RWPE1 (cell line): ENCODE measurements at regions not wholly inside any gene's neighbourhood (a gene's known extent, or its start where the extent isn't known, plus 50 kb on each side); places are given as distances from the start of the nearest gene placed in this dataset.
"Not testable (repeated sequence)": the region's sequence is repeated elsewhere in the genome, so short reads cannot be mapped to it uniquely, and the experiment has no call there.

ENCODE experiments used
- CTCF ChIA-PET: fragments of 350-600 bp; sonication (Branson Sonifier 250); formaldehyde crosslinking; extraction: SDS; loops from one replicate; lab custom pipeline; 2021; lab: Yijun Ruan, JAX
- POLR2A ChIA-PET: fragments of 400-600 bp; formaldehyde crosslinking; extraction: SDS; loops from one replicate; lab custom pipeline; 2020; ENCODE audit warnings: antibody characterized with exemption; ENCODE audit not compliant: low non-redundant PET; lab: Yijun Ruan, JAX
- DNase-seq: peaks from one replicate; pipeline ENCODE4 v3.0.0; 2012; ENCODE audit warnings: low spot score
- H3K27ac ChIP-seq: fragments of 450-650 bp; 2 replicates; pipeline ENCODE4 v1.5.1; 2017
- CTCF ChIP-seq: fragments of 450-650 bp; conservative IDR thresholded peaks from 2 replicates; pipeline ENCODE4 v1.5.1; 2017; ENCODE audit warnings: low read depth, mild to moderate bottlenecking

DNA sequence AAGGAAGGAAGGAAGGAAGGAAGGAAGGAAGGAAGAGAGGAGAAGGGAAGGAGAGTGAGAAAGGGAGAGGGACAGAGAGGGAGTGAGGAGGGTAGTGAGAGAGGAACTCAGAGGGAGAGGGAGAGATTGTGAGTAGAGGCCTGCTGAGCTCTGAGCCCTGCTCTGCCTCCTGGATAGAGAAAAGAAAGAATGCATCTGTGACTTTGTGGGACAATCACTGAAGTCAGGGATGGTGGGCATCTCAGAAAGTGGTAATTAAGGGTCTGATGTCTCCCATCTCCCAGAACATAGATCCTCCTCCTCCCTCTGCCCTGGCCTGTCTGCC is 142.9 kb upstream of the BANK1 start:
- DNase-seq, result no peak
- POLR2A ChIA-PET, result no interaction called here
- no peak for TF ChIP-seq CTCF
- CTCF ChIA-PET, result no interaction called here
- no peak overlapping the region for H3K27ac ChIP-seq

DNA sequence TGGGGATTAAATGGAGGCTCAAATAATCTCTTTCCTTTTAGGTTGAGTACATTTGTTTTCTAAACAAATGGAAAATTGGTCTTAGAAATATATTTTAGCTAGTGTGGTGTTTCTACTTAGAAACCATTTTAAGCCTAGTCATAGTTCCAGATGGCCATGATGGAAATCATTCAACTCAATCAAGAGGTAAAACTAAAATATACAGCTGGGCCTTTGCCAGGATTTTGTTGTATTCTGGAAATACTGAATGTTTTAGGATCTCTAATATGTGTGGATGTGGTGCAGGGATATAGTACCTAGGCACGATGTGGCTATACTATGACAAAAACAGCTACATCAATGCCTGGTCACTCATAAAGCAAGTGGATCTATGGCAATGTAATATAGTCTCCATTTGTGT is 146.0 kb upstream of the BANK1 start:
- POLR2A ChIA-PET, result no interaction called here
- TF ChIP-seq CTCF, result no peak
- CTCF ChIA-PET, result interaction anchor here (1.0 kb wide), 1 partner anchor 80 kb away, joined by 5 read pairs; no protein-coding TSS in a partner anchor
- DNase-seq, result no peak
- no peak overlapping the region for H3K27ac ChIP-seq

- TF ChIP-seq CTCF, result no peak
- ChIA-PET CTCF (interaction anchor here (0.6 kb wide), 3 partner anchors 21 to 190 kb away, joined by 3 to 4 read pairs (median 3); no protein-coding TSS in a partner anchor), POLR2A (no interaction called here)
- H3K27ac ChIP-seq, result no peak overlapping the region
- DNase-seq, result peak; percentile 64
These were observed 147.2 kb upstream of the BANK1 start for GRCh38 chr4:101643186-101643837.

DNA sequence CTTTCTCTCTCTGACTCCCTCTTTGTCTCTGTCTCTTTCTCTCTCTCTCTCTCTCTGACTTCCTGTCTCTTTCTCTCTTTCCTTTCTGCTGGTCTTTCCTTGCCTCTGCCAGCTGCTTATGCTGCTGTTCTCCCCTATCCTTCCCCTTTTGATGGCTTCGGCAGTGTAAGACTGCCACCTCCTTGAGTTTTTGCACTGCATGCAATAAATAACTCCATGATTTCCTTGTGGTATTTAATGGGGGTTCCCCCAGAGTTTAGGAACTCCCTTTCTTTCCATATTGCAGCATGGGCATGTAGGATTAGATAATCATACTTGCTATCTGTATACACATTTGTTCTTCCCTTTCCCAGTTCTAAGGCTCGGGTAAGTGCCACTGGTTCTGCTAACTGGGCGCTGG is 157.8 kb upstream of the BANK1 start:
- DNase-seq, H3K27ac ChIP-seq, POLR2A ChIA-PET, CTCF ChIA-PET: not testable (repeated sequence)

DNA sequence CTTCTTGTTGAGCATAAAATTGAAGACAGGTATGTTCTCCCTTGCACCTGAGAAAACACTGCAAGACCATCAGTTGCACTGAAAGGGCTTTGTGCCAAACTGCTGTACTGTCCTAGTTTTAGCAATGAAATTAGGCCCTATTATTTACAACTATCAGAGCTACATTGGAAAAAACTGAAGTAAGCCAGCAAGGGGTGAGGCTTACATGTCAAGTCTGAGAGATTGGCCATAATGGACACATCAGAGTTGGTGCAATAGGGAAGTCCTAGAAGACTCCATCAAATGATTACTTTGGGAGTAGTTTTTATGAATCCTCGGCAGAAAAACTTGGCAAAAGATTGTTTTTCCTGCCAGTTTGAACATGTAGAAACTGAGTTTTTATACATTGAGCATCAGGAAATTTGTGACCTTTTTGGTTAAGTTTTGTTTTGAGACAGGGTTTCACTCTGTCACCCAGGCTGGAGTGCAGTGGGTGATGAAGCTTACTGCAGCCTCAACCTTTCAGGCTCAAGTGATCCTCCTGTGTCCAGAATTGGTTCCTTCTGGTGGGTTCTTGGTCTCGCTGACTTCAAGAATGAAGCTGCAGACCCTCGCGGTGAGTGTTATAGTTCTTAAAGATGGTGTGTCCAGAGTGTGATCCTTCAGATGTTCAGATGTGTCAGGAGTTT is 160.1 kb upstream of the BANK1 start:
- H3K27ac ChIP-seq, result no peak overlapping the region
- ChIA-PET CTCF (interaction anchor here (0.7 kb wide), 1 partner anchor 569 kb away, joined by 3 read pairs; no protein-coding TSS in a partner anchor), POLR2A (no interaction called here)
- no peak for TF ChIP-seq CTCF
- DNase-seq, result no peak

DNA sequence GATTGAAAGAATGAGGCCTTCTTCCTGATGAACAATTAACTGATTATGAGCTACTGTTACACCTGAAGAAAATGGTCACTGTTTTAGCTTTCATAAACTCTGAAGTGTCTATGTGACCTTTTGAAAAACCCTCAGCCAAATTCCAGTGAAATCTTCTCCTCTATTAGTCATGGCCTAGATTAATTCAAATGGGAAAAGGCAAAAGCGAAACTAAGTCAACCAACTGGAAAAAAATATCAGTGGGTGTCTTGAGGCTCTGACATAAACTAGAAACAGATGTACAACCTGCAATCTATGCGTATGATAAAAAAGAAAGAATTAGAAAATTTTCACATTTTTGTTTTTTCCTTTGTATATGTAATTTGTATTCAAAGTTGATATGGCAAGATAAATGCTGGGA is 169.4 kb upstream of the BANK1 start:
- no peak overlapping the region for H3K27ac ChIP-seq
- TF ChIP-seq CTCF, result no peak
- no peak for DNase-seq
- POLR2A ChIA-PET, result no interaction called here
- CTCF ChIA-PET, result no interaction called here

- CTCF ChIA-PET, result no interaction called here
- DNase-seq, result no peak
- TF ChIP-seq CTCF, result no peak
- H3K27ac ChIP-seq, result no peak overlapping the region
- POLR2A ChIA-PET, result no interaction called here
These were observed 174.9 kb upstream of the BANK1 start for GRCh38 chr4:101615652-101616051.

GRCh38 chr4:101606989-101607388 is 183.5 kb upstream of the BANK1 start:
- DNase-seq, H3K27ac ChIP-seq, CTCF ChIA-PET, POLR2A ChIA-PET: not testable (repeated sequence)
